ENCODE measurements at regions not wholly inside any gene's neighbourhood (a gene's known extent, or its start where the extent isn't known, plus 50 kb on each side); places are given as distances from the start of the nearest gene placed in this dataset.

DNA sequence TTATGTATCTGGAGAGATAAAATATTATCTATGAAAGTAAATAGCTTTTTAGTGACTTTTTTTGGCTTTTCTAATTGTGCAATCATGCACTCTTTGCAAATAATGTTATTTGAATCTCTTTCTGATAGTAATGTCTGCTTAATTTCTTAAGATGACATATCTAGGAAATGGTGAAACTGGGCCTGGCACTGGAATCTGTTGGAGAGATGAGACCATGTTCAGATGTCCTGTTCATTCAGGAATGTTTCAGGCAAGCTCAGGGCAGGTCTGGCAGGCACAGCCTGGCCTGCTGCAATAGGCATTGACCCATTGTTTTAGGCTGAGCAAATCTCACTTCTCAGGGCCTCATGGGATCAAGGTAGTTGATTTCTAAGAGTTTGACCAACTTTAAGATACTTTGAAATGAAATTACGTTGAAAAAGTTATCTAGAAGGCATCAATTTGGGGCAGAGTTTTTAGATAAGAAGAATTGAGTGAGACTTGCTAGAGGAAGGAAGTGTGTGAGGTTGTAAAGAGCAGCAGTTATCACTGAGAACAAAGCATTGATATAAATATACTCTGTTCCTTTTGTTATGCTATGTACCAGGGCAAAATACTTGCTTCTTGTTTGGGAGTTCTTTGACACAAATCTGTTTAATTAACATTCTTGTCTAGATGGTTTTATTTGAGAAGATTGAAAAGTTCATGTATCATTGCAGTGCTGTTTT, 133.0 kb upstream of the LEF1 start:
- TF ChIP-seq CTCF (IDR thresholded peaks at IDR 0.05), result no peak
- TF ChIP-seq POLR2A (IDR thresholded peaks at IDR 0.05), result no peak
